ENCODE measurements at regions not wholly inside any gene's neighbourhood (a gene's known extent, or its start where the extent isn't known, plus 50 kb on each side); places are given as distances from the start of the nearest gene placed in this dataset.

DNA sequence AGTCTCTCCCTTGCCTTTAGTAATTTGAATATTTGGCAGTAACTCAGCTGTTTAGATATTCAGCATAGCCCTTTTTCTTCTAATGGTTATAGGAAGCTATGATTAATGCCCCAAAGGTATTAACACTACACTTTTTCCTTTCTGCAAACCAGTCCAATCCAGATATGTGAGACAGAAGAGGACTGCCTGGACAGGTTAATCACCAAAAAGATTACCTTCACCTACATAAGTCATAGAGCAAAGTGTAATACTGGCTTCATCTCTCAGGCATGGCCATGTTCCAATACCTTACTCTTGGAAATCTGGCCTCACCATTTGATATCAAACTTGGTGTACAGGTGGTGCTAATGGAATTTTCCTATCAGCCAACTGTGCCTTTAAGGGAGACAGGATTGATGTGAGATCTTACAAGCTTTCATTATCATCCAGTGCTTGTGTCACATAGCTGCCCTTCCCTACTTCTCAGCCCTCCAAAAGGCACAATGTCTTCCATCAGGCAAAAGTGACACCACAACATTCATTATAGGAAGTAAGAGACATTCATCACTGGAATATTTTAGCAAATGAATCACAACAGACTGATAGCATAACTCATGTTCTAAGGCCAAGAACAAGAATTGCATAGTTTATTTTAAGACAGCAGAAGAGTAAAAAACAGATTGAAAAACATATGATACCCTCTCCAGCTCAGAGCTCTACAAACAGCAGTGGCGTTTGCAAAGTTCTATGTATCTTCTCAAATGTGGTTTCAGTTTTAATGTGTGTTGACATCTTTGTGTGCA is 91.2 kb upstream of the PAM start:
- DNase-seq (ENCODE audit: low read depth, low spot score): no peak
- Histone ChIP-seq H3K9me1 (ENCODE audit: control insufficient read depth, extremely low read depth, insufficient read depth, low read length) (no peaks in the 10 kb centered on the region), H3K27ac (ENCODE audit: control insufficient read depth, insufficient read depth, low read length) (no peak overlapping the region), H3K36me3 (ENCODE audit: control insufficient read depth in 2 of 2, extremely low read depth in 1 of 2, insufficient read depth in 2 of 2, low read length in 2 of 2) (no peaks in the 10 kb centered on the region), H3K79me2 (ENCODE audit: control insufficient read depth, insufficient read depth, low read length) (no peaks in the 10 kb centered on the region), H3K9ac (ENCODE audit: control insufficient read depth, extremely low read depth, insufficient read depth, low read length) (no peak overlapping the region), H3K4me3 (ENCODE audit: control insufficient read depth in 2 of 3, extremely low read depth in 1 of 3, insufficient read depth in 2 of 3, low read depth in 1 of 3, low read length in 3 of 3) (no peak overlapping the region), H3K27me3 (ENCODE audit: control insufficient read depth, extremely low read depth, insufficient read depth, low read length) (no peaks in the 10 kb centered on the region), H3K9me3 (ENCODE audit: control insufficient read depth, low read depth, low read length) (no peaks in the 10 kb centered on the region), H4K20me1 (ENCODE audit: control insufficient read depth, extremely low read depth, insufficient read depth, low read length) (no peaks in the 10 kb centered on the region), H3K4me2 (ENCODE audit: control insufficient read depth, extremely low read depth, insufficient read depth, low read depth, low read length) (no peak overlapping the region), H2AFZ (ENCODE audit: control insufficient read depth, low read length) (no peak overlapping the region), H3K4me1 (ENCODE audit: control insufficient read depth, extremely low read depth, insufficient read depth, low read length) (peaks cover 7% of the 10 kb centered on the region)
- FAIRE-seq: peak; percentile 83
- dilution Hi-C loops (cut with MboI; ENCODE audit: extremely low pct_ligation_motif_present, low sequenced_read_pairs): no loop called here
- TF ChIP-seq, protein P1, sequence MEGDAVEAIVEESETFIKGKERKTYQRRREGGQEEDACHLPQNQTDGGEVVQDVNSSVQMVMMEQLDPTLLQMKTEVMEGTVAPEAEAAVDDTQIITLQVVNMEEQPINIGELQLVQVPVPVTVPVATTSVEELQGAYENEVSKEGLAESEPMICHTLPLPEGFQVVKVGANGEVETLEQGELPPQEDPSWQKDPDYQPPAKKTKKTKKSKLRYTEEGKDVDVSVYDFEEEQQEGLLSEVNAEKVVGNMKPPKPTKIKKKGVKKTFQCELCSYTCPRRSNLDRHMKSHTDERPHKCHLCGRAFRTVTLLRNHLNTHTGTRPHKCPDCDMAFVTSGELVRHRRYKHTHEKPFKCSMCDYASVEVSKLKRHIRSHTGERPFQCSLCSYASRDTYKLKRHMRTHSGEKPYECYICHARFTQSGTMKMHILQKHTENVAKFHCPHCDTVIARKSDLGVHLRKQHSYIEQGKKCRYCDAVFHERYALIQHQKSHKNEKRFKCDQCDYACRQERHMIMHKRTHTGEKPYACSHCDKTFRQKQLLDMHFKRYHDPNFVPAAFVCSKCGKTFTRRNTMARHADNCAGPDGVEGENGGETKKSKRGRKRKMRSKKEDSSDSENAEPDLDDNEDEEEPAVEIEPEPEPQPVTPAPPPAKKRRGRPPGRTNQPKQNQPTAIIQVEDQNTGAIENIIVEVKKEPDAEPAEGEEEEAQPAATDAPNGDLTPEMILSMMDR (optimal IDR thresholded peaks at IDR 0.05 in 1 of 3, IDR thresholded peaks at IDR 0.05 in 1 of 3, conservative IDR thresholded peaks at IDR 0.05 in 1 of 3; ENCODE audit: extremely low read depth in 1 of 3, insufficient read depth in 2 of 3, low read length in 3 of 3): no peak
- no peak for TF ChIP-seq EZH2 (IDR thresholded peaks at IDR 0.05; ENCODE audit: low read length)

DNA sequence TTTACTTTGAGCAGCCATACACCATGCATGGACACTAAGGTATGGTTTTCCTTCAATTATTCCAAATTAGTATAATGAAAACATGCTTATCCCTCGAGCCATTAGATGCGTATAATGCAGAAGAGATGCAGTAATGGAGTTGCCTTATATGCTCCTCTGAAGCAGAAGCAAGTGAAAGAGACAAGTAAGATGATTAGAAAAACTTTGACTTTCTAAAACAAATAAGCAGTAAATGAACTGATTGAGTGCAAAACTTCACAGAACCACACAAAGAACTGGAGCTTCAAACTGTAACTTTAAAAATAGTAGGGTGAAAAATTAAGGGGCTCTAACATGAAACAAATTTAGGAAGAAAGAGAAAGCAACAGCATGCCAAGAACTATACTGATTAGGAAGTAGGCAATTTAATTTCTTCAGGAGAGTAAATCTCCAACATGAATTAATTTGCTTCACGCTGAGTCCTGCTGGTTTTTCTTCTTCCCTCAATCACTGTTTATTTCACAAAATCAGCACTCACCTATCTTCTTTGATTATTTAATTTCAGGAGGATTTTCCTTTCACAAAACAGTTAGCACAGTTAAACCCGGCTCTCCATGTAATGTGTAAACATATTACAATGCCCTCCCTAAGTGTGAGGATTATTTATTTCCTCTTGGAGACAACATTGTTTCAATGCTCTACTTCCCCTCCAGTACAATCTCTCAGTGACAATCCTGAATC is 90.3 kb upstream of the PAM start:
- peaks cover 7% of the 10 kb centered on the region for H3K4me1 ChIP-seq (ENCODE audit: control insufficient read depth, extremely low read depth, insufficient read depth, low read length)
- H3K4me2 ChIP-seq (ENCODE audit: control insufficient read depth, extremely low read depth, insufficient read depth, low read depth, low read length): no peak overlapping the region
- no peak for TF ChIP-seq EZH2 (IDR thresholded peaks at IDR 0.05; ENCODE audit: low read length)
- TF ChIP-seq, protein P1 (optimal IDR thresholded peaks at IDR 0.05 in 1 of 3, IDR thresholded peaks at IDR 0.05 in 1 of 3, conservative IDR thresholded peaks at IDR 0.05 in 1 of 3; ENCODE audit: extremely low read depth in 1 of 3, insufficient read depth in 2 of 3, low read length in 3 of 3): no peak

More for the DNA sequence above, 90.3 kb upstream of the PAM start:
- H3K9ac ChIP-seq (ENCODE audit: control insufficient read depth, extremely low read depth, insufficient read depth, low read length): no peak overlapping the region
- FAIRE-seq (no peak), DNase-seq (ENCODE audit: low read depth, low spot score) (no peak)
- dilution Hi-C loops (cut with MboI; ENCODE audit: extremely low pct_ligation_motif_present, low sequenced_read_pairs): no loop called here
- H2AFZ ChIP-seq (ENCODE audit: control insufficient read depth, low read length): no peak overlapping the region
- H3K4me3 ChIP-seq (ENCODE audit: control insufficient read depth in 2 of 3, extremely low read depth in 1 of 3, insufficient read depth in 2 of 3, low read depth in 1 of 3, low read length in 3 of 3): no peak overlapping the region
- no peaks in the 10 kb centered on the region for H3K9me3 ChIP-seq (ENCODE audit: control insufficient read depth, low read depth, low read length)
- H3K9me1 ChIP-seq (ENCODE audit: control insufficient read depth, extremely low read depth, insufficient read depth, low read length): no peaks in the 10 kb centered on the region
- no peak overlapping the region for H3K27ac ChIP-seq (ENCODE audit: control insufficient read depth, insufficient read depth, low read length)
- no peaks in the 10 kb centered on the region for H3K79me2 ChIP-seq (ENCODE audit: control insufficient read depth, insufficient read depth, low read length)
- H4K20me1 ChIP-seq (ENCODE audit: control insufficient read depth, extremely low read depth, insufficient read depth, low read length): no peaks in the 10 kb centered on the region
- H3K36me3 ChIP-seq (ENCODE audit: control insufficient read depth in 2 of 2, extremely low read depth in 1 of 2, insufficient read depth in 2 of 2, low read length in 2 of 2): no peaks in the 10 kb centered on the region
- no peaks in the 10 kb centered on the region for H3K27me3 ChIP-seq (ENCODE audit: control insufficient read depth, extremely low read depth, insufficient read depth, low read length)
